ENCODE measurements at regions not wholly inside any gene's neighbourhood (a gene's known extent, or its start where the extent isn't known, plus 50 kb on each side); places are given as distances from the start of the nearest gene placed in this dataset.

- no peak for DNase-seq
Observed at GRCh38 chr5:56454219-56454862, 221.2 kb upstream of the ANKRD55 start.

DNA sequence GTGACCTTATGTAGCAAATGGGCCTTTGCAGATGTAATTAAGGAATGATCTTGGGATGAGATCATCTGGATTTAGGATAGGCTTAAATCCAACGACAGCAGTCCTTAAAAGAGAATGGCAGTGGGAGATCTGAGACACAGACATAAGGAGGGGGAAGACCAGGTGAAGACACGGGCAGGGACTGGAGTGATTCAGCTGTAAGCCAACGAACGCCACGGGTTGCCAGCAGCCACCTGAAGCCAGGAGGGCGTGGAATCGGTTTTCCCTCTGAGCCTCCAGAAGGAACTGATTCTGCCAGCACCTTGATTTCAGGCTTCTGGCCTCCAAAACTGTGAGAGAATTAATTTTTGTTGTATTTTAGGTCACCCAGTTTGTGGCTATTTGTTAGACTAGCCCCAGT, 218.6 kb upstream of the ANKRD55 start:
- no peak for DNase-seq

- DNase-seq, result no peak
Observed at GRCh38 chr5:56450766-56451165, 217.6 kb upstream of the ANKRD55 start.

- no peak for DNase-seq
Observed at GRCh38 chr5:56449071-56449640, 216.0 kb upstream of the ANKRD55 start.

GRCh38 chr5:56447656-56448055, 214.5 kb upstream of the ANKRD55 start:
- no peak for DNase-seq

DNA sequence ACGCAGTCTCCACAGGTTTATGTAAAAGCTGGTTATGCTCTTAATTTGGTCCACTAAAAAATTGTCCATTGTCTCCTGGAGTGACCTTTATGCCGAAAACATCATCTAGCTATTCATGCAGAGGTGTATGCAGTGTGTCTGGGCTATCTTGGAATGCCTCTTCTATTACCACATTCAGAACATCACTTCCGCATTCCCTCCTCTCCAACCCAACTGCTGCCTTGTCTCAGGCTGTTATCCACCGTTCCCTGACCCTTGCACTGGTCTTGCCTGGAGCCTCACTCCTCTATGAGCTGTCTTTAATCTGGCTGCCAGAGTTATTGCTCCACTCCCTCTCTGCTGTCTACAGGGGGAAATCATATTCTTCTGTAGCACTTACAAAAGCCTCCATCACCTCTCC, 214.1 kb upstream of the ANKRD55 start:
- no peak for DNase-seq

DNA sequence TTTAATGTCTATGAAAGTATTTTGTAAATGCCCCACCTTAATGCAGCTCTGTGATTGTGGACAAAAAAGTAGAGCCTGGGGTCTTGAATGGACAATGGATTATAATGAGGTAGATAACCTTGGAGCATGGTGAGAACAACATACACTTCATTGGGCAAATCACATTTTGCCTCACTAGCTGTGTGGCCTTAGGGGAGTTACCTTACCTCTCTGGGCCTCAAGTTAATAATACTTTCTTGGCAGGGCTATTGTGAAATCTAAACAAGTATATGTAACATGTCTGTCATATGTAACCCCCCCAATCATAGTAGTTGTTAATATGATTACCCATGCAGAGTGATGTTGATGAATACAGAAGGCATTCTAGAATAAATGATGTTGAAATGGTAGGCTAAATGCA, 213.6 kb upstream of the ANKRD55 start:
- no peak for DNase-seq

GRCh38 chr5:56443826-56444225, 210.7 kb upstream of the ANKRD55 start:
- DNase-seq, result no peak

- no peak for DNase-seq
Observed at GRCh38 chr5:56440871-56441740, 208.0 kb upstream of the ANKRD55 start.

DNA sequence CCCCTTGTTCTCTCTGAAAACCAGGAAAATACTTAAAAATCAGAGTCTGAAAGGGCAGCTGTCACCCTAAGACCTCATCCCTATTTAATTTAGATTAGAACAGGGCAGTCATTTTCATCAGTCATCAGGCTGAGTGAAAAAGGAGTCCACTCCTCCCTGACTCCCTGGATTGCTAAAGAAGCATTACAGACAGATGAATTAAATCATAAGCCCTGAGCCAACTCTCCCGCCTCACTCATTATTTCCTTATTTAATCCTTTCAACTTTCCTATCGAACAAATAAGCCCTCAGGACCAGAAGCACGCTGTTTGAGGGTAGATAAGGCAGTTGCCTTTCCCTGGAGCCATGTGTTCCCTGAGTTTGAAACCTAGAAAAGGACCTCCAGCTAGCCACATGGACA, 201.9 kb upstream of the ANKRD55 start:
- DNase-seq, result no peak

- no peak for DNase-seq
Observed at GRCh38 chr5:56433039-56433617, 200.0 kb upstream of the ANKRD55 start.

DNA sequence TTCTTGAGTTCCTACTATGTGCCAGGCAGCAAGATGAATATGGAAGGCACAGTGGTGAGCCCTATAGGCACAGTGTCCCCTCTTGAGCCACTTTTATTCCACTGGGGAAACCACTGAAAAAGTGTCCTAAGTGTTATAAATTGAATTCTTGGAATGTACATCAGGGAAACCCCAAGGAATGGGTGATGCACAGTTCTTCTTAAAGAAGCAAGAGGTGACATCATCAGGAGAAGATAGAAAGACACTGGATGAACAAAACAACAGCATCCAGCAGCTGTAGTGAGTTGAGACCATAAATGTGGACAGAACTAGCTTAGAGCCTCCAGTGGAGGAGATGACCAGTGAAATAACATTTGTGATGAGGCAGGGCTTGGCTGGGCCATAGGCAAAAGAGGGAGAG, 199.2 kb upstream of the ANKRD55 start:
- DNase-seq, result no peak

DNA sequence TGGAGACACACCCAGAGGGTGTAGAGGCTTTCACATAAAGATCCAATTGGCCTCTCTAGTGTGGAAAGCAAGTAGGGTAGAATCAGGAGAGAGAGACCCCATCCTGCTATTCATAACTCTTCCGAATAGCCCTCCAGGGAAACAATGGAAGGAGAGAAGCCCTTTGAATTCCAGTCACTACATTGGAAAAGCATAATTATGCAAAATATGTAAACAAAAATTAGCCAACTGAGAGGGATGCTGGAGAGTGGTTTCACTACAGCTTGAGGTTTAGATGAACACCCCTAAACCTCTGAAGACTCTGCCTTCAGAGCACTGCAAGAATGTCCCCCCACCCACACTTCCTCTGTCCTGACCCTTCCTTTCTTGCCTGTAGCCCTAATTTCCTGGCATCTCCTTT, 197.3 kb upstream of the ANKRD55 start:
- DNase-seq, result no peak

GRCh38 chr5:56429110-56429561, 196.0 kb upstream of the ANKRD55 start:
- no peak for DNase-seq

- DNase-seq, result no peak
Observed at GRCh38 chr5:56426693-56427092, 193.6 kb upstream of the ANKRD55 start.

- DNase-seq, result no peak
Observed at GRCh38 chr5:56422076-56422762, 189.1 kb upstream of the ANKRD55 start.

- no peak for DNase-seq
Observed at GRCh38 chr5:56421246-56422075, 188.3 kb upstream of the ANKRD55 start.

DNA sequence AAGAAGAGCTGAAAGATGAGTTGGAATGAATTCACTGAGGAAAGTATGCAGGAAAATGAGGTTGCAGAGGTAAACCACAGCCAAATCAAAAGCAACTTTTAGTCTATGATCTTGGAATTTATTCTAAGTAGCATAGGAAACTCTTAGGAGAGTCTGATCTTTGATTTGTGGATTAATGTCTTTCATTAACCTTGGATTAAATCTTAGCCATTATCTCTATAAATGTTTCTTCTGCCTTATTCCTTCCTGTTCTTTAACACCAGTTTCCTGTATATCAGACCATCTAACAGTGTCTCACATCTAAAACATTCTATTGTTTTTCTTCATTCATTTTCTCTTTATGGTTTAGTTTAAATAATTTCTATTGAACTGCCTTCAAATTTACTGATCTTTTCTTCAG, 187.2 kb upstream of the ANKRD55 start:
- DNase-seq, result no peak

GRCh38 chr5:56419667-56420066, 186.5 kb upstream of the ANKRD55 start:
- no peak for DNase-seq

- no peak for DNase-seq
Observed at GRCh38 chr5:56415356-56415765, 182.2 kb upstream of the ANKRD55 start.

DNA sequence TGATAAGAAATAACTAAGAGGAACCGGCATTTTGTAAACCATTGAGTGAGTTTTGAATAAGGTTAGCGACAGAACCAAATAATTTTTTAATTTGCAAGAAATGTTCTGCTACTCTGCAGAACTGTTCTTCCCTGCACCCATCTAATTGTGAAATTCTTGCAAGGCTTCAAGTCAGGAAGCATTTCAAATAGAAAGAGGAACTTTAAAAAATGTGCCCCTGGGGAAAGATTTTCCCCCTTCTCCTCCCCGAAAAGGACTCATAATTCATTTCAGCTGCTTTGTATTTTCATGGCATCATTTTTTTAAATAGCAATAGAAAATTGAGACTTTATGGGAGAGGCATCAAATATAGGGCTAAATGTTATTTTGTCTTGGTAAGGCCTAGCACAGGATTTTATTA, 180.9 kb upstream of the ANKRD55 start:
- no peak for DNase-seq

- DNase-seq, result no peak
Observed at GRCh38 chr5:56413546-56413945, 180.4 kb upstream of the ANKRD55 start.

All from activated effector memory CD4-positive, alpha-beta T cell treated with Interleukin-2 at 50 U/mL for 16 hours (primary cell).